ENCODE measurements at regions not wholly inside any gene's neighbourhood (a gene's known extent, or its start where the extent isn't known, plus 50 kb on each side); places are given as distances from the start of the nearest gene placed in this dataset.

DNA sequence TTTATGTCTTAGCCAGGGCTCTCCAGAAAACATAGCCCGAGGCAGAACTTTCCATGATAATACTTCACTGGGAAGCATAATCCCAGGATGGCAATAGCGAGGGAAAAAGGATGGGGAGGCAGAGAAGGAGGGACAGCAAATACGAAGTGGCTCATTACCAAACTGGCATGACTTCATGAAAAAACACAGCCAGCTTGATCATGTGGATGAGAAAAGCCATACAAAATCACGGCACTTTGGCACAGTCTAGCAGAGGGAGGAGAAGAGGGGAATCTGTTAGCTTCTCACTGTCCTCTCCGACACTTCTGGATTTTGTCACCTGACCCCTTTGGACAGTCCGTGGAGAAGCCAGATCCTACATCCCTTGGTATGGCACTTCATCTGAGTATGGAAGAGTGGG is 212.5 kb upstream of the GRIK2 start:
- TF ChIP-seq POLR2AphosphoS5 (IDR thresholded peaks at IDR 0.05; ENCODE audit: low read depth, low read length) (no peak), POLR2A (IDR thresholded peaks at IDR 0.05; ENCODE audit: low read depth, low read length) (no peak), TAF1 (IDR thresholded peaks at IDR 0.05; ENCODE audit: low read depth, low read length) (no peak)
